ENCODE measurements at regions not wholly inside any gene's neighbourhood (a gene's known extent, or its start where the extent isn't known, plus 50 kb on each side); places are given as distances from the start of the nearest gene placed in this dataset.

GRCh38 chr3:84308379-84308778, 650.4 kb upstream of the CADM2 start:
- TF ChIP-seq SUZ12 (IDR thresholded peaks at IDR 0.05; ENCODE audit: extremely low read depth, insufficient read depth, insufficient read length) (no peak), YY1 (IDR thresholded peaks at IDR 0.05; ENCODE audit: insufficient read depth, insufficient read length) (no peak), ZNF274 (IDR thresholded peaks at IDR 0.05; ENCODE audit: low read depth, low read length) (no peak)
